OCI-LY7 (cell line): ENCODE measurements at regions not wholly inside any gene's neighbourhood (a gene's known extent, or its start where the extent isn't known, plus 50 kb on each side); places are given as distances from the start of the nearest gene placed in this dataset.

Experiments
- EZH2phosphoT487 ChIP-seq: fragments of 200-600 bp; sonication (generic); IDR thresholded peaks from 2 replicates; pipeline ENCODE4 v1.6.1; 2018; ENCODE audit warnings: low read depth, borderline replicate concordance, mild to moderate bottlenecking, mixed run types, antibody characterized with exemption, low read length, moderate library complexity, mixed read lengths
- TF ChIP-seq, protein P1 (sequence below): fragments of 200-600 bp; sonication (generic); conservative IDR thresholded peaks from 2 replicates; pipeline ENCODE4 v1.5.1; 2014; ENCODE audit warnings: mild to moderate bottlenecking, antibody characterized with exemption, low read length, moderate library complexity, mixed read lengths

DNA sequence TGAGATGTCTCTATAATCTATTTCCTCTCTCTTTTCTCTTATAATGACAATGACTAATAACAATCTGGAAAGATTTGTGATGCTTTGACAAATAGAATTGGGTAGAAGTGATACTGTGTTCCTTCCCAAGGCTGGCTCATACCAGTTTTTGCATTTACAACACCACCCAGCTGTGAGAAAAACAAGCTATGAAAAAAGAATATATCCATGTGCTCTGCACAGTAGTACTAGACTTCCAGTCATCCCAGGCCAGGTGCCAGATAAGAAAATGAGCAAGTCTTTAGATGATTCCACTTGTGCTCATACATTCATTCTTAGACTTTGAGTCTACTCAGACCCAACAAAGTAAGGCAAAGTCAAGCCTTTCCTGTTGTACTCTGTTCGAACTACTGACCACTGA is 350.2 kb upstream of the POU1F1 start:
- TF ChIP-seq, protein P1, sequence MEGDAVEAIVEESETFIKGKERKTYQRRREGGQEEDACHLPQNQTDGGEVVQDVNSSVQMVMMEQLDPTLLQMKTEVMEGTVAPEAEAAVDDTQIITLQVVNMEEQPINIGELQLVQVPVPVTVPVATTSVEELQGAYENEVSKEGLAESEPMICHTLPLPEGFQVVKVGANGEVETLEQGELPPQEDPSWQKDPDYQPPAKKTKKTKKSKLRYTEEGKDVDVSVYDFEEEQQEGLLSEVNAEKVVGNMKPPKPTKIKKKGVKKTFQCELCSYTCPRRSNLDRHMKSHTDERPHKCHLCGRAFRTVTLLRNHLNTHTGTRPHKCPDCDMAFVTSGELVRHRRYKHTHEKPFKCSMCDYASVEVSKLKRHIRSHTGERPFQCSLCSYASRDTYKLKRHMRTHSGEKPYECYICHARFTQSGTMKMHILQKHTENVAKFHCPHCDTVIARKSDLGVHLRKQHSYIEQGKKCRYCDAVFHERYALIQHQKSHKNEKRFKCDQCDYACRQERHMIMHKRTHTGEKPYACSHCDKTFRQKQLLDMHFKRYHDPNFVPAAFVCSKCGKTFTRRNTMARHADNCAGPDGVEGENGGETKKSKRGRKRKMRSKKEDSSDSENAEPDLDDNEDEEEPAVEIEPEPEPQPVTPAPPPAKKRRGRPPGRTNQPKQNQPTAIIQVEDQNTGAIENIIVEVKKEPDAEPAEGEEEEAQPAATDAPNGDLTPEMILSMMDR, result no peak
- TF ChIP-seq EZH2phosphoT487, result no peak
